ENCODE measurements at regions not wholly inside any gene's neighbourhood (a gene's known extent, or its start where the extent isn't known, plus 50 kb on each side); places are given as distances from the start of the nearest gene placed in this dataset.

GRCh38 chr18:75582940-75583339 lies 155.4 kb upstream of the SMIM21 start:
- H3K9ac ChIP-seq (ENCODE audit: low read length) = no peak overlapping the region
- no peaks in the 10 kb centered on the region for H3F3A ChIP-seq (ENCODE audit: insufficient read depth)
- no peaks in the 10 kb centered on the region for H3K9me3 ChIP-seq (ENCODE audit: insufficient read depth, low read length)
- H2AFZ ChIP-seq (ENCODE audit: low read depth, low read length, severe bottlenecking) = no peak overlapping the region
- H4K20me1 ChIP-seq (ENCODE audit: low read depth, low read length) = no peaks in the 10 kb centered on the region
- H3K9me2 ChIP-seq (replicated peaks; ENCODE audit: insufficient read depth, low read length) = no peaks in the 10 kb centered on the region
- H3K36me3 ChIP-seq (ENCODE audit: low read length) = no peaks in the 10 kb centered on the region
- H3K79me2 ChIP-seq (ENCODE audit: insufficient read depth, low read length) = no peaks in the 10 kb centered on the region
- TF ChIP-seq CTCF (IDR thresholded peaks at IDR 0.05; ENCODE audit: insufficient read depth, low read length, poor library complexity, severe bottlenecking) (no peak), EZH2phosphoT487 (conservative IDR thresholded peaks at IDR 0.05; ENCODE audit: low read length) (no peak)
- no peak overlapping the region for H3K4me3 ChIP-seq (ENCODE audit: insufficient read depth, low read length, poor library complexity, severe bottlenecking)
- no peaks in the 10 kb centered on the region for H3K27me3 ChIP-seq (ENCODE audit: low read length)
- no peak overlapping the region for H3K27ac ChIP-seq (ENCODE audit: low read depth, low read length)
- H3K4me2 ChIP-seq (ENCODE audit: low read depth, low read length, poor library complexity, severe bottlenecking) = no peak overlapping the region

- TF ChIP-seq CTCF (IDR thresholded peaks at IDR 0.05; ENCODE audit: insufficient read depth, low read length, poor library complexity, severe bottlenecking) (no peak), EZH2phosphoT487 (conservative IDR thresholded peaks at IDR 0.05; ENCODE audit: low read length) (no peak)
- H3K27ac ChIP-seq (ENCODE audit: low read depth, low read length) = no peak overlapping the region
- H3K9me2 ChIP-seq (replicated peaks; ENCODE audit: insufficient read depth, low read length) = no peaks in the 10 kb centered on the region
- H2AFZ ChIP-seq (ENCODE audit: low read depth, low read length, severe bottlenecking) = no peak overlapping the region
- H3K9ac ChIP-seq (ENCODE audit: low read length) = no peak overlapping the region
- H4K20me1 ChIP-seq (ENCODE audit: low read depth, low read length) = no peaks in the 10 kb centered on the region
- no peaks in the 10 kb centered on the region for H3K9me3 ChIP-seq (ENCODE audit: insufficient read depth, low read length)
- no peaks in the 10 kb centered on the region for H3K79me2 ChIP-seq (ENCODE audit: insufficient read depth, low read length)
- no peaks in the 10 kb centered on the region for H3F3A ChIP-seq (ENCODE audit: insufficient read depth)
- H3K4me2 ChIP-seq (ENCODE audit: low read depth, low read length, poor library complexity, severe bottlenecking) = no peak overlapping the region
- H3K27me3 ChIP-seq (ENCODE audit: low read length) = no peaks in the 10 kb centered on the region
- no peak overlapping the region for H3K4me3 ChIP-seq (ENCODE audit: insufficient read depth, low read length, poor library complexity, severe bottlenecking)
- no peaks in the 10 kb centered on the region for H3K36me3 ChIP-seq (ENCODE audit: low read length)
Measured at GRCh38 chr18:75582406-75582821, 154.9 kb upstream of the SMIM21 start.

GRCh38 chr18:75581336-75582131 lies 154.0 kb upstream of the SMIM21 start:
- no peak overlapping the region for H3K9ac ChIP-seq (ENCODE audit: low read length)
- H3K27me3 ChIP-seq (ENCODE audit: low read length) = no peaks in the 10 kb centered on the region
- no peaks in the 10 kb centered on the region for H3K79me2 ChIP-seq (ENCODE audit: insufficient read depth, low read length)
- H3K4me2 ChIP-seq (ENCODE audit: low read depth, low read length, poor library complexity, severe bottlenecking) = no peak overlapping the region
- no peak overlapping the region for H3K4me3 ChIP-seq (ENCODE audit: insufficient read depth, low read length, poor library complexity, severe bottlenecking)
- H3K36me3 ChIP-seq (ENCODE audit: low read length) = no peaks in the 10 kb centered on the region
- no peaks in the 10 kb centered on the region for H3K9me3 ChIP-seq (ENCODE audit: insufficient read depth, low read length)
- H2AFZ ChIP-seq (ENCODE audit: low read depth, low read length, severe bottlenecking) = no peak overlapping the region
- H3K9me2 ChIP-seq (replicated peaks; ENCODE audit: insufficient read depth, low read length) = no peaks in the 10 kb centered on the region
- no peak overlapping the region for H3K27ac ChIP-seq (ENCODE audit: low read depth, low read length)
- H3F3A ChIP-seq (ENCODE audit: insufficient read depth) = no peaks in the 10 kb centered on the region
- H4K20me1 ChIP-seq (ENCODE audit: low read depth, low read length) = no peaks in the 10 kb centered on the region
- TF ChIP-seq EZH2phosphoT487 (conservative IDR thresholded peaks at IDR 0.05; ENCODE audit: low read length) = no peak
- no peak for TF ChIP-seq CTCF (IDR thresholded peaks at IDR 0.05; ENCODE audit: insufficient read depth, low read length, poor library complexity, severe bottlenecking)
